HK-2 (cell line): ENCODE measurements at regions not wholly inside any gene's neighbourhood (a gene's known extent, or its start where the extent isn't known, plus 50 kb on each side); places are given as distances from the start of the nearest gene placed in this dataset.

ENCODE experiments used
- DNase-seq: peaks from one replicate; pipeline ENCODE4 v3.0.0-alpha.2; 2018; ENCODE audit not compliant: unreplicated experiment

DNA sequence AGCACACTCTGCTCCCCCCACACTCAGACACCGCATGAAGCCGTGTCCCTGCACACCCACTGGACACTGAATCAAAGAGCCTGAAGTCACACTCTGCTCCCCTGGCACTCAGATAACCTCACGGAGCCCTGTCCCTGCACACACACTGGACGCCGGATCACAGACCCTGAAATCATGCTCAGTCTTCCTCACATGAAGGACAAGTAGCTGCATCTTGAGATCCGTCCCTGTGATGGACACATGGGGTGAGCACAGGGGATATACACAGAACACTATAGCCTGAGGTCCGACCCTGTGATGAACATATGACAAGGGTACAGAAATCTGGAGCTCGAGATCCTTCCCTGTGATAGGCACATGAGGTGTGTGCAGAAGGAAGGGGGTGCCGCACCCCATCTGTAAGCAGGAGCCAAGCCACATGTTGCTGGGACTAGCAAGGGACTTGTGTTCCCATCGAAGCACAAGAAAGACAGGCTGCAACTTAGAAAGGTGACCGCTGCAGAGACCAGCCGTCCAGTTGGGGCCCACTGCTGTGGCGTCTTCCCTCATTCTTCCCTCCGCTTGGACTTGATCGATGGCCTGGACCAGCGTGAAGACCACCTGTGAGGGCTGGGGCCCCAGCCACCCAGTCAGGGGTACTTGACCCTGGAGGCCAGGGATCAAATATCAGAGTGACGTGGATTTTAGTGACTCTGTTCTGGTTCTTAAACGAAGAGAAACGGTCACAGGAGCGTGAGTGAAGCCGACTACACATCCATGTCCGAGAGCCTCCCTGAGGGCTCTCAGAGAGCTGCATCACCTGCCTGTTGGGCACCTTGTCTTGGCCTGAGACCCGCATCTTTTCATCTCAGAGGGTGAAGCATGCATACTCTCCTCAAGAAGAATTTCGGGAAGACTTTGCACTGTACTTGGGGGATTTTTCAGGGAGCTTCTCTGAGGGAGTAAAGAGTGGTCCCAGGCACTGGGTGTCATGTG lies 391.7 kb upstream of the SALL3 start:
- DNase-seq: no peak

DNA sequence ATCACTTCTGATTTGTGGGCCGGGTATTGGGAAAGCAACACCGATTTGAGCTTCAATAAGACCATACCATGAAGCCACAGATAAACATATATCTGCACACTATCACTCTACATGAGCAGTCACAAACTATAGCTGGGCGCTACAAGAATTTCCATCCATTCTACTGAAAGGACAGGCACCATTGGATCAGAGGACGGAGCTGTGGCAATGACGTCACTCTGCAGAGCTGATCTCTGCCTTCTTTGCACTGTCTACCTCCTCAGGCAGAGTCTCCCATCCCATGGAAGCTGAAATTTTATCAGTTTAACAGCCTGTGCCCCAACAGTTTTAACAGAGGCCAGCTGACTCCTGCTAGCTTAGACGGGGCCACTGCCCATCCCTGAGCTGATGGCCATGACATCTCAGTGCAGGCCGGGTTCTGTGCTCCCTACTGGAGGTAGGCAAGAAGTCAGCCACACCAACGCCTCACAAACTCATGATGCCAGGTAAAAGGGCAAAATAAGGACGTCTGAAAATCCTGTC lies 389.6 kb upstream of the SALL3 start:
- DNase-seq: no peak

DNA sequence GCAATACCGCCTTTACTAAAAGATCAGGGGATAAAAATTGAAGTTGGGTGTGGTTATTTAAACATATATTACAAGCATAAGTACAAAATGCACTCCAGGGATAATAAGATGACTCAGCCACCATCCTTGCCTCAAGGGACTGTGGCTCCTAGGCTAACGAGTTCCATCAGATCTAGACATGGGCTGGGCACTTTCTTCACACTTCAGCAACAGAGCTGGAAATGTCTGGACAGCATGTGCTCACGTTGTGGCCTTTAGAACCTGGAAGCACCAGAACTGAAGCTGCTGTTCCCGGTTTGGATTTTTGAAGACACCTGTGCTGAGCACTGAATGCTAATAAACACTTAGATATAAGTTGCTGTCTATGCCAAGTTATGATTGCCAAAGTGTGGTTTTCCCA lies 384.2 kb upstream of the SALL3 start:
- DNase-seq: no peak

DNA sequence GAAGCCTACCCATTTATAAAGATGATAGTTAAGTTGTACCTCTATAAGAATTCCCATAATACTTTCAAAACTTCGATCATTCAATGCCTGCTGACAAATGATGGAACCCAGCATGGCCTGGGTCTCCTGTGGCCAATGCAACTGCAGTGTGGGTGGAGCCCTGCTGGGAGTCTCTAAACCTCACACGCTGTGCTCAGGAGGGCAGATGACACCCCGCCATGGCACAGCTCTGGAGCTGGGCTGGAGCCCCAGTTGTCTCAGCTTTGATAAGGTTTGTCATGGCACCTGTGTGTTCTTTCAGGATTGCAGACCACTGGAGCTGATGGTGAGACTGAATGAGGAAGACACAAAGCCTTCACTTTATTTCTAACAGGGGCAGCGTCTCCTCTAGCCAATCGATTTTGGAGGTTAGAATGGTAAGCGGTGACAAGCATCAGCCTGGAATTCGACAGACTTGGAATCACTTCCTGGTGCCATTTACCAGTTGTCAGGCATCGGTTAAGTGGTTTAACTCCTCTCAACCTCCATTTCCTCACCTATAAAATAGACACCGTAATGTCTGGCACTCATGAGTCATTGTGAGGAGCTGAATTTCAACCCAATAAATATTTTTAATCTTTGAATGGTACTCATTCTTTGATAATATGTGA lies 383.6 kb upstream of the SALL3 start:
- DNase-seq: no peak

DNA sequence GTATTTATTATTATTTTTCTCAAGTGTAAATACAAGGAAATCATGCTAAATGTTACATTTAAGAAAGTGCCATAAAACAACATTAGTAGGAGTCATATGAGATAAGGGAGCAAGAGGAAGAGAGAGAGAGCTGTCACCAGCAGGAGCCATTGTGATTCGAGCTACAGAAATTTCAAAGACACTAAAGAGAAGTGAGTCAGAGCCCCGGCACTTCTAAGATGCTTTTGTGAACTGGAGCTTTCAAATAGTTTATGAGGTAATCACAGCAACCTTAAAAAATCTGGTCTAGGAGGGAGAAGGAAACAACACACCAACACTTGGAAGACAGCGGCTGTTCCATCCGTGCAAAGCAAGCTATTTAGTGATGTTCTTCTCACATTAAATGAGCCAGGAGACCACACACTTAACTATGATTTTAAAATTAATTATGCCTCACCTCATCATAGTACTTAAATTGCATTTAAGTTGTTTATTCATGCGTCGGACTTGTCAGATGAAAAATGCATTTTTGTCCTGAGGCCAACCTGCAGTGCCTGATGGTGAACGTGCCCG lies 382.7 kb upstream of the SALL3 start:
- DNase-seq: no peak

DNA sequence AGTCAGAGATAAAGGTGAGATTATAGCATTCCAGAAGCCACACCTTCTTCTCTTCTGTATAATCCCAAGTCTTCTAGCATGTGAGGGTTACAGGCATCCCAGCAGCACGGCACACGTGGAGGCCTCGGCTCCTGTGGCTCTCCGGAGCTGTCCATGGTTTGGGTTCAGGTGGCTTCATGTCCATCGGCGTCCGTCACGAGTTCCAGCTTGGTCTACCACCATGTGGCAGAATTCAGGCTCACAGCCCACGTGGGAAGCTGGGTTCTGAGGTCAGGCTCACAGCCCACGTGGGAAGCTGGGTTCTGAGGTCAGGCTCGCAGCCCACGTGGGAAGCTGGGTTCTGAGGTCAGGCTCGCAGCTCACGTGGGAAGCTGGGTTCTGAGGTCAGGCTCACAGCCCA lies 378.3 kb upstream of the SALL3 start:
- no peak for DNase-seq

DNA sequence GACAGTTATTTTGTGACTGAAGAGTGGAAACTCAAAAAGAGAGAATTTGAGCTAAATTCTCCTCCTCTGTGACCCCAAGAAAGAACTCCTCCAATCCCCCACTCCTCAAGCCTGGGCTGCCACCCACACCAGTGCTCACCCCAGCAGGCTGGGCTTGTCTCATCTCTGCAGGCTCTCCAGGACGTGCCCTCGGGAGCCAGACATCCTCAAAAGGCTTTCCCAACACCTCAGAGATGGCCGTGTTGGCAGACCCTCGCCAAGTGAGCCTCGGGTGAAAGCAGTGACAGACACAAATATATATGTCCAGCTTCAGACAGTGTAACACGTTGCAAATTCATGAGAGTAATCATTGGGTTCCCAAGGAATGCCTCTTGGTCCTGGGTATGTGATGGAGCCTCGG lies 377.7 kb upstream of the SALL3 start:
- DNase-seq: no peak

DNA sequence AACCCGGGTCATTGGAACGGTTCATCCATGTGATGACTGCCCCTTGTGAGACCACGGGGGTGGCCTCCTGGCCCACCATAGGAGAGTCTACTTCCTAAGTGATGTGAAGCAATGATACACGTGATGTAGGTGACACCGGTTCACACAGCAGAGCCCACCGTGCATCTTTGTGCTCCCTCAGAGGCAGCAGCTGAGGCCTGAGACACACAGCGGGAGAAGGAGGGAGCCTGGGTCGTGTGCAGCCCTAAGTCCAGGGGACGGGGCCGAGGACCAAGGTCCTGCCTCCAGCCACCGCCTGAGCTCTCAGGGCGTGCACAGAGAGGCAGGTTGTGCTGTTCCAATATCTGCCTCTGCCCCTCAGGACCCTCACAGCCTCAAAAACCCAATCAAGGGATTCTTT lies 377.2 kb upstream of the SALL3 start:
- DNase-seq: no peak

DNA sequence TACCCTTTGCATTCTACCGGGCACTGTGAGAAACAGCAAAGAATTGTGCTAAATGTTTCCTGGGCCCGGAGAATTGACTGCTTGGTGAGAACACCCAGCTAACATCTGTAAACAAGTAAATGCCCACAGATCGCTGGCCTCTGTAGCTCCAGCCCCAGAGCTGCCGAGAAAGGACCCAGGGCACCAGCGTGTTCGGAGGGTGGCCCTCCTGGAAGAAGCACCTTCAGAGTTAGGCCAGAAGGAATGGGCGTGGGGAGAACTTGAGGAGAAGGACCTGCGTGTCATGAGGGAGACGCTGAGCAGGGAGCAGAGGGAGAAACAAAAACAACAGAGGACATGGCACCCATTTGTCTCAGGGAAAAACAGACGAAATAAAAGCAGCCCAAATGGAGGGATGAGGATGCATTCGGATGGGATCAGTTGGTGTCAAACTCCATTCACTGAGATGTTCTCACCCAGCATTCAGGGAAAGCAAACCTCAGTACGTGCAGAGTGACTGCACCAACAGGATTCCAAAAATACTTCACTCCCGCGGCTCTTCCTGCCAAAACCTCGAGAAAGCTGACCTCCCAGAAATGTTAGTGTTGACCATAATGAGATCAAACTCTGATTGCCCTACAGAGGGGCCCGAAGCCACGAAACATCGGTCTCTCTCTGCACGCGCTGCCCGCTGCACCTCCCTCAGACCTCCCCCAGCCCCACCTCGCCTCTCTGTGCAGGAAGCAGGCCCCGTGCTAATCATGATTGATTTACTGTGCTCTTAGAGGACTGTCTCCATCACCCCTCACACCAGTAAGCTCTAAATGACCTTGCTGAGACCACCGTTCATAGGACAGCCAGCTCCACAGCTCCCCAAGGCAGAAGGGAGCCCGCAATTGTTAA lies 376.3 kb upstream of the SALL3 start:
- DNase-seq: no peak

DNA sequence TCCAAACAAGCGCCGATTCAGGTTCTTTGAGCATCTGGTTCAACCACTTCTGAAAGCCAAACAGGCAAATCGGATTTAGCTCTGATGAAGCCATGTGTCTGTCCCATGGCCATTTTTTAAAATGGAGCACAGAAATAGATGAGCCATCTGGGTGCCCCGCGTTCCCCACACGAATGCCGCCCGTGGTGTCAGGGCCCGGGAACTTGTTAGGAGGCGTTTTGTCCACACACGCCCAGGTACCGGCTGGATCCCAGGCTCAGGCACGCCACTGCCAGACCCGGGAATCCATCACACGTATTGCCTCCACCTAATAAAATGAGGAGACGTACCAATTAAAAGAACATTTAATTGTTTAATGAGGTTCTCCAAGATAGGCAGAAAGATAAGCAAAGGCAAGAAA lies 374.4 kb upstream of the SALL3 start:
- no peak for DNase-seq

DNA sequence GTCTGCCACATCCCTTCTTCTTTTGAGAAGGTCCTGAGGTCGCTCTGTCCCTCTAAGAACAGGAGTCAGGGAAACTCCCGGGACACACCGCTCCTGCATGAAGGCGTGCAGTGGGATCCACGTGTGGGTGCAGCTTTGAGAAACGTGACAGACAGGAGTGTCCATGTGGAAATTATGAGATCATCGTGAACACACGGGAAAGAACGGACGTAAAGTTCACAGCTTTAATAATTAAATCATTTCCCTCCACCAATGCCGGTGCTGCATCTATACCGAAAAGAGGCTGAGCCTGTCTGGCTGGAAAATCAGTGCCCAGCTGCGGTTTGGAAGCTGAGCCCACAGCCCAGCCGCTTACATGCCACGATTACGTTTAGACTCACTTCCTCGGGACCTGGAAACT lies 372.4 kb upstream of the SALL3 start:
- DNase-seq: no peak

DNA sequence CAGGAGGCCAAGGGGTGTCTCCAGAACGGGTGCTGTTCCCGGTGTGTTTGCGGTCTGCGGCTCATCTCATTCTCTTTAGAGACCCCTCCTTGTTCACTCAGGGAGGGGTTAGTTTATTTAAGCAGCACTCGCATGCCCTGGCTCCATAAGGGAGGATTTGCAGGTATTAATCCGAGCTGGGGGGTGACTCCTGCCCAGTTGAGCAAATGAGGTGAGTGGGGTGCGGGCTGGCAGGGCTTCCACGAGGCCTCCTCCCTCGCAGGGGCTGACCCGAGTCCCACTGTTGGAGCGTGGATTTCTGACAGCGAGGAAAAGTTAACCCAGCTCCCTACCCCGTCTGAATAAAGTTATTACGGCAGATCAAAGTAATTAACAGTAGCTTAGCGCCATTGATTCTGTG lies 371.8 kb upstream of the SALL3 start:
- DNase-seq: no peak

DNA sequence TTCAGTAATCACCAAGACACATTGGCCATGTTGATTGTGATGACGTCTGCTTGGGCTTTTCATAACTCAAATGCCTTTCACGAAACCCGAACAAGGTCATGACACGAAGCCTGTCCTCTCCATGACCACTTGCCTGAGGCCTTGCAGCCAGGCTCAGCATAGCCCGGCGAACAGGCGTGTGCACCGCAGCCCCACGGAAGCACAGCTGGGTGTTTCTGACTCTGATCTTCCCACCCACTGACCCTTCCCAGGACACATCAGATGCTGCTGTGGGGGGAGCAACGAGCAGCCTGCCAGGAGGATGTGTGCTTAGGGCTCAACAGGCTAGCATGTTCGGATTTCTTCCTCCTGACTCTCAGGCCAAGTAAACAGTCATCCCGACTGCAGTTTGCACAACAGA lies 369.4 kb upstream of the SALL3 start:
- DNase-seq: no peak

DNA sequence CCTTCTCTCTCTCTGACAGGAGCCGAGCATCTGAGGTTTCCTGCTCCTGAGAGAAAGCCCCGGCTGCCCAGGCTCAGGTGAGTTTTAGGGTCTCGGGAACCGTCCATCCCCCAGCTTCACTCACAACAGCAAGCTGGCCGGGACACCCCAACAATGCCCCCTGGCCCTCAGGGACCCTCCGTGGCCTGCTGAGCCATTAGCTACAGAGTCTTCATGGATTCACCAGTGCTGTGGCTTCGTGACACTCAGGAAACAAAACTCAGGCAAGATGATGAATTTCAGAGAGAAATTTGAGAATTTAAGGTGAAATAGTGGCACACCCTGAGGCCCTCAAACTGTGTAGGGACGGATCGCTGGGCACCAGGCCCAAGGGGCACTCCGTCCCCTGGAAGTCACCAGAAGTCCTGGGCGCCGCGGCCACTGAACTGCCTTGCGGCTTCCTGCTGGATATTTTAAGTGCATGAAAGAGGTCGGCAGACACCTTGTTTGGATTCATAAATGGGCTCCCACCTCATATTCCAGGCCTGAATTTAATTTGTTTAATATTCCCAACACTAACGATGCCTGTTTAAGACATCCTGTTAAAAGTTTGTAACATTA lies 368.3 kb upstream of the SALL3 start:
- DNase-seq: no peak

DNA sequence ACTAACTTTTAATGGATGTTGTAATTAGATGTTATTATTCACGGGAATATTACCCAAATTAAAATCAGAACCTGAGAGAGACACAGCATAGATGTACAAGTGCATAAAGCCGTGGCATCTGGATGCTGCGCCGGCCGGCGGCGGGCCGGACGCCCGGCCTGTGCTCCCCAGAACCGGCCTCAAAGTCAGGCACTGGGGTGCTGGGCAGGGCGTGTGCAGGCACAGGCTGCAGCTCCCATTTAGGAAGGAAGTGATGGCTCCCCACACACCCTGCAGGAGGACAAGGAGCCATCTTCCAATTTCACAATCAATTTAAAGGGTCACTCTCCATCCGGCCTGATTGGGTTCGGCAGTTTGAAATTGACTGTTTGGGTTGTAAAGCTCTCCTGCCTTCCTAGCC lies 367.7 kb upstream of the SALL3 start:
- DNase-seq: no peak

DNA sequence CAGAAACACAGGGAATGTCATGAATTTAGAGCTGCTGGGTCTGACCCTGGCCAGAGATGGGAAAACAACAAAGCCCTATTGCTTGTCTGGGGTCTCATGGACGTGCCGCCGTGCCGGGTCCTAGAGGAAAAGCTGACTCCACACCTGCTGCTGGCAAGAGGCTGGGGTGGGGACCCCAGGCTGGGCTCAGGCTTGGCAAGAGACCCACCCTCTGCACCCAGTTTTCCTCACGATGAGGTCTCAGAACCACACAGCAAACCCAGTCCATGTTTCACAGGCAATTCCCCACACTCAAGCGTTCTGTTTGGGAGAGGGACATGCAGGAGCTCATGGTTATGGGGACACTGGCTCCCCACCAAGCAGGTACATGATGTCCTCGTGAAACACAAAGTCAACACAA lies 367.3 kb upstream of the SALL3 start:
- no peak for DNase-seq

DNA sequence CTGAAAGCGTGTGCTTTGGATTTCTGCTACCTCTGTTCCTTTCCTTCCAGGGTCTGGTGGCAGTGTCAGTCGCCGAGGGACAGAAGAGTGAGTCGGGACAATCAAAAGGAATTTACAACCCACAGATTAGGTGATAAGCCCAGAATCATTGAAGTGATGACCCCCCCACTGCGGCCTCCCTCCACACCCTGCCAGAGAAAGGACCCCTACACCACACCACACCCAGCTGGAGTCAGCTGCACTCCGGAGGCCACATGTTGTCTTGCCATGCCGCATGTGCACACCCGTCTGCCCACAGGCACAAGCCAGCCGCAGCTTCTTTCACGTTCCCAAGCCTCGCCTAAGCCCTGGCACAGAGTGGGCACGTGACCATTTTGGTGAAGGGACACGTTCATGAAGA lies 366.8 kb upstream of the SALL3 start:
- no peak for DNase-seq

DNA sequence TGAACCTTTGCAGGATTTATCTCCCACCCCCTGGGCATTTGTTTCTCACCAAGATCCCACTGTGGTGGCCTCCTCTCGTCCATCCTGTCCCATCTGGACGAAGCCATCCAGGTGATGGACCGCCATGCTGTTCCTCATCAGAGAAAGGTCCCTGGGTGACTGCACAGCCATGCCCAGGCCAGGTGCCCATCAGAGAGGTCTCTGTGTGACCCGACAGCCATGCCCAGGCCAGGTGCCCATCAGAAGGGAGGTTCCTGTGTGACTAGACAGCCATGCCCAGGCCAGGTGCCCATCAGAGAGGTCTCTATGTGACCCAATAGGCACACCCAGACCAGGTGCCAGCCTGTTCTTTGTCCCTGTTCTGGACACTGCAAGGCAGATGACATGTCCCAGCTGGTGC lies 360.9 kb upstream of the SALL3 start:
- DNase-seq: no peak

DNA sequence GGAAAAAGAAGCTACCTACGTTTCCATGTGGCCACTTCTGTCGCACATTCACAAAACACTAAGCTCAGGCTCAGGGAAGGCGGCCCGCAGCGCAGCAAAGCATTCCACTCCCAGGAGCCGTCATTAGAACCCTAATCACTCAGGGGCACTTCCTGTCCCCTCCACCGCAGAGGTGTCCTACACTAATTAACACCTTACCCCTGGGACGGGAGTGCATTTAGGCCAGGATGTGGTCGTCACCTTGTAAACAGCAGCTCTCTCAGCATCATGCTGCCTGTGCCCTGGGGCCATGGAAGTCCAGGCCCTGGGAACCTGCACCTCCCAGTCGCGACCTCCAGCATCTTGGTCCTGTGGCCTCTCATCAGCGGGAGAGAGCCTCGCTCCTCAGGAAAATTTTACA lies 359.8 kb upstream of the SALL3 start:
- no peak for DNase-seq

DNA sequence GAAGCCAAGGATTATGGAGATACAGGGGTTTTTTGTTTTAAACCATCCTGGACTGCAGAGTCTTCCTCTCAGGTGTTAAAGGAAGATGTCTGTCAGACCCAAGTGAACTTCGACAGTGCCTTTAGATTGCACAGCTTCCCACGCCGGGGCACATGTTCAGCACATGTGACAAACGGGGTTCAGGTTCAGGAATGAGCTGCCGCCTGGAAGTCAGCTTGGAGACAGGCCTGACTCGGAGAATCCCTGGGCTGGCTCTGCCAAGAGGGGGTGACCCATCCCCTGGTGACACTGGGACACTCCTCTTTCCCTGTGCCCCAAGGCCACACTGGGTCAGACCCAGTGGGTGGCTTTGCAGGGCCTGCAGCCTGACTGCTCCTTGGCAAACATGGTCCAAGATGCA lies 359.3 kb upstream of the SALL3 start:
- DNase-seq: no peak

DNA sequence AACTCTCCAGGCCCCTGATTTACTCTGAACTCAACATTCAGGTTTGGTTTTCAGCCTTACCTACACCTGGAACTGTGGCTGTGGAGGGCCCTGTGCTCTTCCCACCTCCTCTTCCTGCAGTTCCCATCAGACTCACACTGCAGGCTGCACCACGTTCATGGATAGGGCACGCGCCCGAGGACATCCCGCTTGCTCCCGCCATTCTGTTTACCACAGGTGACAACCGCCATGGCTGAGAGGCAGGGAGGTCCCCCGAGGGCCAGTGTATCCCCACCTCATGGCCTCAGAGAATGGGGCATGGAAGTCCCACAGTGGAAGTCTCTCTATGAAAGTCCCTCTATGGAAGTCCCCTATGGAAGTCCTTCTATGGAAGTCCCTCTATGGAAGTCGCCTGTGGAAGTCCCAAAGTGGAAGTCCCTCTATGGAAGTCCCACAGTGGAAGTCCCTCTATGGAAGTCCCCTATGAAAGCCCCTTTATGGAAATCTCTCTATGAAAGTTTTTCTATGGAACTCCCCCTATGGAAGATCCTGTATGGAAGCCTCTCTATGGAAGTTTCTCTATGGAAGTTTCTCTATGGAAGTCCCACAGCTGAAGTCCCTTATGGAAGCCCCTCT lies 358.4 kb upstream of the SALL3 start:
- DNase-seq: no peak
